Keratinocyte (primary cell): ENCODE measurements at regions not wholly inside any gene's neighbourhood (a gene's known extent, or its start where the extent isn't known, plus 50 kb on each side); places are given as distances from the start of the nearest gene placed in this dataset.

Source experiments
- DNase-seq: peaks from one replicate; pipeline ENCODE4 v3.0.0-alpha.2; 2011; ENCODE audit warnings: low read depth, missing footprints, low spot score
- FAIRE-seq: peaks from 2 replicates; lab custom pipeline; 2011; peaks lifted over from hg19 to GRCh38; lab: Jason Lieb, UNC
- H2AFZ ChIP-seq: 2 replicates; pipeline ENCODE4 v1.6.0; 2012; ENCODE audit warnings: low read length, control low read depth, inconsistent platforms; ENCODE audit not compliant: control insufficient read depth
- H3K27ac ChIP-seq: 2 replicates; pipeline ENCODE4 v1.5.1; 2011; ENCODE audit warnings: low read length; ENCODE audit not compliant: control insufficient read depth, insufficient read depth
- H3K27me3 ChIP-seq: 3 replicates; pipeline ENCODE4 v1.6.0; 2011; ENCODE audit warnings: low read length; ENCODE audit not compliant: control insufficient read depth, insufficient read depth; ENCODE audit errors: extremely low read depth
- H3K36me3 ChIP-seq, 2 experiments: 2 replicates in 1 of 2; 3 replicates in 1 of 2; pipeline ENCODE4 v1.5.1; 2011; ENCODE audit warnings: low read length in 2 of 2, mild to moderate bottlenecking in 1 of 2; ENCODE audit not compliant: control insufficient read depth in 2 of 2, insufficient read depth in 2 of 2; ENCODE audit errors: extremely low read depth in 1 of 2
- H3K4me1 ChIP-seq: 3 replicates; pipeline ENCODE4 v1.5.1; 2011; ENCODE audit warnings: low read length; ENCODE audit not compliant: control insufficient read depth, insufficient read depth; ENCODE audit errors: extremely low read depth
- H3K4me2 ChIP-seq: 3 replicates; pipeline ENCODE4 v1.6.0; 2011; ENCODE audit warnings: low read depth, low read length; ENCODE audit not compliant: control insufficient read depth, insufficient read depth; ENCODE audit errors: extremely low read depth
- H3K4me3 ChIP-seq, 3 experiments: fragments of 200-600 bp in 1 of 3; sonication (generic) in 1 of 3; 2 replicates in 2 of 3; 3 replicates in 1 of 3; pipeline ENCODE4 v1.5.1; 2011 to 2016; ENCODE audit warnings: low read length in 3 of 3, mild to moderate bottlenecking in 3 of 3, control low read depth in 2 of 3, inconsistent platforms in 1 of 3, low read depth in 1 of 3, mixed read lengths in 1 of 3, mixed run types in 1 of 3, moderate library complexity in 1 of 3; ENCODE audit not compliant: control insufficient read depth in 2 of 3, insufficient read depth in 2 of 3; ENCODE audit errors: extremely low read depth in 1 of 3
- H3K79me2 ChIP-seq: 2 replicates; pipeline ENCODE4 v1.6.0; 2012; ENCODE audit warnings: low read length; ENCODE audit not compliant: control insufficient read depth, insufficient read depth
- H3K9ac ChIP-seq: 3 replicates; pipeline ENCODE4 v1.6.0; 2011; ENCODE audit warnings: low read length; ENCODE audit not compliant: control insufficient read depth, insufficient read depth; ENCODE audit errors: extremely low read depth
- H3K9me1 ChIP-seq: 3 replicates; pipeline ENCODE4 v1.6.0; 2011; ENCODE audit warnings: low read length; ENCODE audit not compliant: control insufficient read depth, insufficient read depth; ENCODE audit errors: extremely low read depth
- H3K9me3 ChIP-seq: 2 replicates; pipeline ENCODE4 v1.5.1; 2012; ENCODE audit warnings: low read depth, low read length; ENCODE audit not compliant: control insufficient read depth
- H4K20me1 ChIP-seq: 3 replicates; pipeline ENCODE4 v1.6.0; 2011; ENCODE audit warnings: low read length; ENCODE audit not compliant: control insufficient read depth, insufficient read depth; ENCODE audit errors: extremely low read depth
- CTCF ChIP-seq, 3 experiments: IDR thresholded peaks in 1 of 3; conservative IDR thresholded peaks in 1 of 3; optimal IDR thresholded peaks in 1 of 3; 2 replicates in 2 of 3; 3 replicates in 1 of 3; pipeline versions ENCODE3 to v1.5.1; 2011; ENCODE audit warnings: low read length in 3 of 3, mild to moderate bottlenecking in 3 of 3, moderate library complexity in 2 of 3, control low read depth in 1 of 3, inconsistent platforms in 1 of 3; ENCODE audit not compliant: insufficient read depth in 2 of 3; ENCODE audit errors: extremely low read depth in 1 of 3
- EZH2 ChIP-seq: IDR thresholded peaks from one replicate; pipeline ENCODE4 v1.6.1; 2012; ENCODE audit warnings: inconsistent platforms, mild to moderate bottlenecking, low read length, moderate library complexity
- dilution Hi-C: fragments of 300-500 bp; cut with MboI; formaldehyde crosslinking; loops from one replicate; pipeline ENCODE4 v1.7.0; 2020; ENCODE audit warnings: low sequenced_read_pairs; ENCODE audit not compliant: extremely low pct_ligation_motif_present

- Histone ChIP-seq H2AFZ (no peak overlapping the region), H3K9ac (no peak overlapping the region), H3K9me1 (no peaks in the 10 kb centered on the region), H3K4me2 (no peak overlapping the region), H3K79me2 (no peaks in the 10 kb centered on the region), H3K27me3 (no peaks in the 10 kb centered on the region), H3K36me3 (no peaks in the 10 kb centered on the region), H3K27ac (no peak overlapping the region), H4K20me1 (no peaks in the 10 kb centered on the region), H3K4me1 (peaks cover 53% of the 10 kb centered on the region), H3K4me3 (no peak overlapping the region), H3K9me3 (no peaks in the 10 kb centered on the region)
- dilution Hi-C loops = no loop called here
- DNase-seq = no peak
- FAIRE-seq = no peak
- no peak for TF ChIP-seq CTCF (optimal IDR thresholded peaks at IDR 0.05 in 1 of 3, IDR thresholded peaks at IDR 0.05 in 1 of 3, conservative IDR thresholded peaks at IDR 0.05 in 1 of 3; ENCODE audit: extremely low read depth in 1 of 3, insufficient read depth in 2 of 3, low read length in 3 of 3)
- no peak for TF ChIP-seq EZH2
Measured at GRCh38 chr12:58421990-58422389, 480.6 kb downstream of the ATP23 start.

- no peaks in the 10 kb centered on the region for H4K20me1 ChIP-seq
- peak overlapping the region; percentile 35 for H3K9ac ChIP-seq
- no peaks in the 10 kb centered on the region for H3K27me3 ChIP-seq
- DNase-seq (no peak), FAIRE-seq (peak; percentile 55)
- H3K9me3 ChIP-seq = no peaks in the 10 kb centered on the region
- H3K4me1 ChIP-seq = peaks cover 40% of the 10 kb centered on the region
- dilution Hi-C loops = loop anchor here (25.0 kb wide), 1 partner anchor 88 kb away; no protein-coding TSS in a partner anchor
- peak overlapping the region; percentile 80 for H3K27ac ChIP-seq
- H3K36me3 ChIP-seq = no peaks in the 10 kb centered on the region
- TF ChIP-seq EZH2 (no peak), CTCF (optimal IDR thresholded peaks at IDR 0.05 in 1 of 3, IDR thresholded peaks at IDR 0.05 in 1 of 3, conservative IDR thresholded peaks at IDR 0.05 in 1 of 3; ENCODE audit: extremely low read depth in 1 of 3, insufficient read depth in 2 of 3, low read length in 3 of 3) (no peak)
- peak overlapping the region; percentile 60 for H3K4me2 ChIP-seq
- peak overlapping the region; percentile 81 for H2AFZ ChIP-seq
- H3K79me2 ChIP-seq = no peaks in the 10 kb centered on the region
- H3K9me1 ChIP-seq = no peaks in the 10 kb centered on the region
- H3K4me3 ChIP-seq = peak overlapping the region in 2 of 3 experiments; percentile 16 to 51
Measured at GRCh38 chr12:58424735-58425392, 483.5 kb downstream of the ATP23 start.
